ENCODE measurements at regions not wholly inside any gene's neighbourhood (a gene's known extent, or its start where the extent isn't known, plus 50 kb on each side); places are given as distances from the start of the nearest gene placed in this dataset.

DNA sequence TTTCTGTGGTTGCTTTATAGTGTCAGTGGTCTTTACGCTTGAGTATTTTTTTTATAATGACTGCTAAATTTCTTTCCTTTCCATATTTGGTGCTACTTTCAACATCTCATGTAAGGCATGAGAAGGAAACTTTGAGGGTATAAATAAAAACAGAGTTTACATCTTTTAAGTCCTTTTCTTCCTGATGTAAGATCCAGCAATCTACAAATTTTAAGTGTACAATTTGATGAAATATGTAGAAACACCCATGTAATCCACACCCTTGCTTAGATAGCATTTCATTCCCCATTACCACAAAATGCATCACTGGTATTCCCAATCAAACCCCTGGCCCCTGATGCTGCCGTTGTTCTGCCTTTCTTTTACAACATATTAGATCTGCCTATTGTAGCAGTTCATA, 769.1 kb downstream of the CCDC85A start:
- TF ChIP-seq, protein P1, sequence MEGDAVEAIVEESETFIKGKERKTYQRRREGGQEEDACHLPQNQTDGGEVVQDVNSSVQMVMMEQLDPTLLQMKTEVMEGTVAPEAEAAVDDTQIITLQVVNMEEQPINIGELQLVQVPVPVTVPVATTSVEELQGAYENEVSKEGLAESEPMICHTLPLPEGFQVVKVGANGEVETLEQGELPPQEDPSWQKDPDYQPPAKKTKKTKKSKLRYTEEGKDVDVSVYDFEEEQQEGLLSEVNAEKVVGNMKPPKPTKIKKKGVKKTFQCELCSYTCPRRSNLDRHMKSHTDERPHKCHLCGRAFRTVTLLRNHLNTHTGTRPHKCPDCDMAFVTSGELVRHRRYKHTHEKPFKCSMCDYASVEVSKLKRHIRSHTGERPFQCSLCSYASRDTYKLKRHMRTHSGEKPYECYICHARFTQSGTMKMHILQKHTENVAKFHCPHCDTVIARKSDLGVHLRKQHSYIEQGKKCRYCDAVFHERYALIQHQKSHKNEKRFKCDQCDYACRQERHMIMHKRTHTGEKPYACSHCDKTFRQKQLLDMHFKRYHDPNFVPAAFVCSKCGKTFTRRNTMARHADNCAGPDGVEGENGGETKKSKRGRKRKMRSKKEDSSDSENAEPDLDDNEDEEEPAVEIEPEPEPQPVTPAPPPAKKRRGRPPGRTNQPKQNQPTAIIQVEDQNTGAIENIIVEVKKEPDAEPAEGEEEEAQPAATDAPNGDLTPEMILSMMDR (conservative IDR thresholded peaks at IDR 0.05; ENCODE audit: low read length) = no peak
- TF ChIP-seq EZH2phosphoT487 (IDR thresholded peaks at IDR 0.05; ENCODE audit: borderline replicate concordance) = no peak
